GM23248 (cell line): ENCODE measurements at regions not wholly inside any gene's neighbourhood (a gene's known extent, or its start where the extent isn't known, plus 50 kb on each side); places are given as distances from the start of the nearest gene placed in this dataset.

Experiments
- DNase-seq: peaks from one replicate; pipeline ENCODE4 v3.0.0-alpha.2; 2015
- H2AFZ ChIP-seq: fragments of 200-600 bp; sonication (generic); 2 replicates; pipeline ENCODE4 v1.6.1; 2016; ENCODE audit warnings: antibody characterized with exemption
- H3F3A ChIP-seq: fragments of 200-600 bp; sonication (generic); 2 replicates; pipeline ENCODE4 v1.6.1; 2016; ENCODE audit warnings: mild to moderate bottlenecking, antibody characterized with exemption, mixed run types; ENCODE audit not compliant: insufficient read depth
- H3K27ac ChIP-seq: fragments of 200-600 bp; sonication (generic); 2 replicates; pipeline ENCODE4 v1.5.1; 2016; ENCODE audit warnings: mild to moderate bottlenecking
- H3K27me3 ChIP-seq: fragments of 200-600 bp; sonication (generic); replicated peaks from 2 replicates; pipeline ENCODE4 v1.6.1; 2016; ENCODE audit warnings: mild to moderate bottlenecking; ENCODE audit not compliant: insufficient read depth
- H3K36me3 ChIP-seq: fragments of 200-600 bp; sonication (generic); 2 replicates; pipeline ENCODE4 v1.6.1; 2016; ENCODE audit warnings: low read depth, mild to moderate bottlenecking
- H3K4me1 ChIP-seq: fragments of 200-600 bp; sonication (generic); 2 replicates; pipeline ENCODE4 v1.6.1; 2016; ENCODE audit warnings: mild to moderate bottlenecking; ENCODE audit not compliant: insufficient read depth
- H3K4me2 ChIP-seq: fragments of 200-600 bp; sonication (generic); one replicate; pipeline ENCODE4 v1.6.1; 2016; ENCODE audit warnings: mild to moderate bottlenecking; ENCODE audit not compliant: unreplicated experiment
- H3K4me3 ChIP-seq: fragments of 200-600 bp; sonication (generic); 2 replicates; pipeline ENCODE4 v1.5.1; 2016; ENCODE audit warnings: mild to moderate bottlenecking
- H3K79me2 ChIP-seq: fragments of 200-600 bp; sonication (generic); 2 replicates; pipeline ENCODE4 v1.6.1; 2016; ENCODE audit warnings: mild to moderate bottlenecking; ENCODE audit not compliant: insufficient read depth
- H3K9ac ChIP-seq: fragments of 200-600 bp; sonication (generic); 2 replicates; pipeline ENCODE4 v1.6.1; 2016; ENCODE audit warnings: mild to moderate bottlenecking
- H3K9me2 ChIP-seq: fragments of 200-600 bp; sonication (generic); 2 replicates; pipeline ENCODE4 v1.6.1; 2016; ENCODE audit warnings: mixed run types, mild to moderate bottlenecking, moderate library complexity; ENCODE audit not compliant: insufficient read depth
- H3K9me3 ChIP-seq: fragments of 200-600 bp; sonication (generic); one replicate; pipeline ENCODE4 v1.6.1; 2017; ENCODE audit warnings: low read depth
- H4K20me1 ChIP-seq: fragments of 200-600 bp; sonication (generic); 2 replicates; pipeline ENCODE4 v1.6.0; 2016; ENCODE audit not compliant: insufficient read depth
- EZH2 ChIP-seq: fragments of 200-600 bp; sonication (generic); IDR thresholded peaks from 2 replicates; pipeline ENCODE4 v1.6.1; 2018; ENCODE audit warnings: antibody characterized with exemption, mild to moderate bottlenecking; ENCODE audit not compliant: insufficient read depth, poor library complexity, severe bottlenecking
- EZH2phosphoT487 ChIP-seq: fragments of 200-600 bp; sonication (generic); IDR thresholded peaks from 2 replicates; pipeline ENCODE4 v1.6.1; 2018; ENCODE audit warnings: antibody characterized with exemption, moderate library complexity, mild to moderate bottlenecking, low read depth; ENCODE audit not compliant: insufficient read depth
- WGBS, 2 experiments: methylation state at CpG; one replicate each; pipeline ENCODE4 v1.1.6; 2015 to 2017; ENCODE audit warnings: low lambda C conversion rate in 2 of 2, low coverage in 1 of 2; ENCODE audit errors: missing lambda C conversion rate in 2 of 2; 5-methylcytosine and 5-hydroxymethylcytosine counted together
- in situ Hi-C: fragments of 300-500 bp; cut with MboI; formaldehyde crosslinking; loops from 2 replicates; pipeline ENCODE4 v1.15.0; 2020

- no peaks in the 10 kb centered on the region for H3K9me3 ChIP-seq
- WGBS, 2 experiments, result 52 to 64% methylated on average over 3 of the region's 3 CpGs
- no peak overlapping the region for H2AFZ ChIP-seq
- no peaks in the 10 kb centered on the region for H3K9me2 ChIP-seq
- peaks cover 23% of the 10 kb centered on the region for H3F3A ChIP-seq
- H3K27ac ChIP-seq, result peak overlapping the region; percentile 32
- in situ Hi-C loops, result no loop called here
- peaks cover 34% of the 10 kb centered on the region for H3K4me1 ChIP-seq
- H4K20me1 ChIP-seq, result no peaks in the 10 kb centered on the region
- no peak overlapping the region for H3K4me3 ChIP-seq
- H3K9ac ChIP-seq, result no peak overlapping the region
- H3K27me3 ChIP-seq, result no peaks in the 10 kb centered on the region
- no peak for TF ChIP-seq EZH2phosphoT487
- no peak for TF ChIP-seq EZH2
- DNase-seq, result peak; percentile 72
- no peak overlapping the region for H3K4me2 ChIP-seq
- no peaks in the 10 kb centered on the region for H3K36me3 ChIP-seq
- no peaks in the 10 kb centered on the region for H3K79me2 ChIP-seq
Measured at GRCh38 chr5:111865356-111865755, 108.4 kb upstream of the NREP start.

GRCh38 chr5:111863801-111864200 is 106.8 kb upstream of the NREP start:
- Histone ChIP-seq H3K27ac (no peak overlapping the region), H3K4me1 (peaks cover 37% of the 10 kb centered on the region), H3F3A (peaks cover 38% of the 10 kb centered on the region), H3K4me3 (no peak overlapping the region), H4K20me1 (no peaks in the 10 kb centered on the region), H3K27me3 (no peaks in the 10 kb centered on the region), H3K4me2 (no peak overlapping the region), H3K36me3 (no peaks in the 10 kb centered on the region), H2AFZ (no peak overlapping the region), H3K79me2 (no peaks in the 10 kb centered on the region), H3K9me2 (no peaks in the 10 kb centered on the region), H3K9me3 (no peaks in the 10 kb centered on the region), H3K9ac (no peak overlapping the region)
- TF ChIP-seq EZH2 (no peak), EZH2phosphoT487 (no peak)
- peak; percentile 51 for DNase-seq
- in situ Hi-C loops, result no loop called here
- WGBS, 2 experiments, result 97 to 100% methylated on average over 1 of the region's 1 CpG

- Histone ChIP-seq H2AFZ (no peak overlapping the region), H3K4me2 (peak overlapping the region; percentile 33), H3K4me1 (peaks cover 44% of the 10 kb centered on the region), H3K79me2 (no peaks in the 10 kb centered on the region), H3K9ac (peak overlapping the region; percentile 21; the same call in 1 of the 2 replicates), H3K36me3 (no peaks in the 10 kb centered on the region), H3K27me3 (no peaks in the 10 kb centered on the region), H3K9me3 (no peaks in the 10 kb centered on the region), H3K9me2 (no peaks in the 10 kb centered on the region), H3K4me3 (no peak overlapping the region), H3K27ac (peak overlapping the region; percentile 63), H4K20me1 (no peaks in the 10 kb centered on the region), H3F3A (peaks cover 32% of the 10 kb centered on the region)
- TF ChIP-seq EZH2, result no peak
- no peak for TF ChIP-seq EZH2phosphoT487
- in situ Hi-C loops, result no loop called here
- peak; percentile 86 for DNase-seq
- WGBS, 2 experiments, result 68 to 74% methylated on average over 4 of the region's 4 CpGs
Measured at GRCh38 chr5:111859533-111860270, 102.7 kb upstream of the NREP start.

GRCh38 chr5:111859031-111859430 is 102.0 kb upstream of the NREP start:
- Histone ChIP-seq H3K4me1 (peaks cover 44% of the 10 kb centered on the region), H3K9me2 (no peaks in the 10 kb centered on the region), H4K20me1 (no peaks in the 10 kb centered on the region), H3K79me2 (no peaks in the 10 kb centered on the region), H3F3A (peaks cover 31% of the 10 kb centered on the region), H3K4me2 (peak overlapping the region; percentile 63), H3K4me3 (no peak overlapping the region), H3K9ac (peak overlapping the region; percentile 21; the same call in 1 of the 2 replicates), H3K9me3 (no peaks in the 10 kb centered on the region), H3K36me3 (no peaks in the 10 kb centered on the region), H3K27ac (peak overlapping the region; percentile 63), H2AFZ (peak overlapping the region; percentile 30; the same call in 1 of the 2 replicates), H3K27me3 (no peaks in the 10 kb centered on the region)
- TF ChIP-seq EZH2 (no peak), EZH2phosphoT487 (no peak)
- peak; percentile 82 for DNase-seq
- in situ Hi-C loops, result no loop called here
